ENCODE measurements at regions not wholly inside any gene's neighbourhood (a gene's known extent, or its start where the extent isn't known, plus 50 kb on each side); places are given as distances from the start of the nearest gene placed in this dataset.
"Not testable (repeated sequence)": the region's sequence is repeated elsewhere in the genome, so short reads cannot be mapped to it uniquely, and the experiment has no call there.

- no peak overlapping the region for H3K4me3 Mint-ChIP-seq
- no peaks in the 10 kb centered on the region for H3K4me1 Mint-ChIP-seq (ENCODE audit: low read depth)
- H3K27me3 Mint-ChIP-seq (ENCODE audit: low read depth): no peaks in the 10 kb centered on the region
- no peak overlapping the region for H3K27ac Mint-ChIP-seq
- no peaks in the 10 kb centered on the region for H3K36me3 Mint-ChIP-seq (ENCODE audit: low read depth)
- H3K9me3 Mint-ChIP-seq: no peaks in the 10 kb centered on the region
These were observed 447.0 kb downstream of the SOX11 start for GRCh38 chr2:6139142-6139541.

GRCh38 chr2:6139916-6140315, 447.7 kb downstream of the SOX11 start:
- Mint-ChIP-seq H3K36me3 (ENCODE audit: low read depth) (no peaks in the 10 kb centered on the region), H3K4me3 (no peak overlapping the region), H3K27ac (no peak overlapping the region), H3K4me1 (ENCODE audit: low read depth) (no peaks in the 10 kb centered on the region), H3K9me3 (peaks cover 2% of the 10 kb centered on the region), H3K27me3 (ENCODE audit: low read depth) (no peaks in the 10 kb centered on the region)

- H3K27me3 Mint-ChIP-seq (ENCODE audit: low read depth): no peaks in the 10 kb centered on the region
- no peak overlapping the region for H3K27ac Mint-ChIP-seq
- H3K9me3 Mint-ChIP-seq: peaks cover 5% of the 10 kb centered on the region
- no peak overlapping the region for H3K4me3 Mint-ChIP-seq
- H3K4me1 Mint-ChIP-seq (ENCODE audit: low read depth): no peaks in the 10 kb centered on the region
- no peaks in the 10 kb centered on the region for H3K36me3 Mint-ChIP-seq (ENCODE audit: low read depth)
These were observed 448.3 kb downstream of the SOX11 start for GRCh38 chr2:6140509-6140908.

- Mint-ChIP-seq H3K4me3 (no peak overlapping the region), H3K36me3 (ENCODE audit: low read depth) (no peaks in the 10 kb centered on the region), H3K9me3 (peaks cover 5% of the 10 kb centered on the region), H3K27ac (no peak overlapping the region), H3K4me1 (ENCODE audit: low read depth) (no peaks in the 10 kb centered on the region), H3K27me3 (ENCODE audit: low read depth) (no peaks in the 10 kb centered on the region)
These were observed 451.6 kb downstream of the SOX11 start for GRCh38 chr2:6143812-6144211.

- not testable (repeated sequence) for H3K4me3 Mint-ChIP-seq; H3K9me3 Mint-ChIP-seq; H3K27ac Mint-ChIP-seq; H3K4me1 Mint-ChIP-seq (ENCODE audit: low read depth); H3K36me3 Mint-ChIP-seq (ENCODE audit: low read depth); H3K27me3 Mint-ChIP-seq (ENCODE audit: low read depth)
These were observed 455.0 kb downstream of the SOX11 start for GRCh38 chr2:6147215-6147614.

GRCh38 chr2:6148882-6149281, 456.7 kb downstream of the SOX11 start:
- Mint-ChIP-seq H3K9me3 (peaks cover 5% of the 10 kb centered on the region), H3K4me1 (ENCODE audit: low read depth) (no peaks in the 10 kb centered on the region), H3K27me3 (ENCODE audit: low read depth) (no peaks in the 10 kb centered on the region), H3K4me3 (no peak overlapping the region), H3K36me3 (ENCODE audit: low read depth) (no peaks in the 10 kb centered on the region), H3K27ac (no peak overlapping the region)

- Mint-ChIP-seq H3K4me3 (no peak overlapping the region), H3K9me3 (no peaks in the 10 kb centered on the region), H3K27me3 (ENCODE audit: low read depth) (no peaks in the 10 kb centered on the region), H3K4me1 (ENCODE audit: low read depth) (no peaks in the 10 kb centered on the region), H3K36me3 (ENCODE audit: low read depth) (no peaks in the 10 kb centered on the region), H3K27ac (no peak overlapping the region)
These were observed 467.4 kb downstream of the SOX11 start for GRCh38 chr2:6159606-6160005.

GRCh38 chr2:6163932-6164331, 471.7 kb downstream of the SOX11 start:
- no peaks in the 10 kb centered on the region for H3K27me3 Mint-ChIP-seq (ENCODE audit: low read depth)
- no peaks in the 10 kb centered on the region for H3K4me1 Mint-ChIP-seq (ENCODE audit: low read depth)
- no peaks in the 10 kb centered on the region for H3K9me3 Mint-ChIP-seq
- no peak overlapping the region for H3K27ac Mint-ChIP-seq
- no peak overlapping the region for H3K4me3 Mint-ChIP-seq
- H3K36me3 Mint-ChIP-seq (ENCODE audit: low read depth): no peaks in the 10 kb centered on the region

- Mint-ChIP-seq H3K36me3 (ENCODE audit: low read depth) (no peaks in the 10 kb centered on the region), H3K4me3 (no peak overlapping the region), H3K27ac (no peak overlapping the region), H3K9me3 (no peaks in the 10 kb centered on the region), H3K27me3 (ENCODE audit: low read depth) (no peaks in the 10 kb centered on the region), H3K4me1 (ENCODE audit: low read depth) (no peaks in the 10 kb centered on the region)
These were observed 473.0 kb downstream of the SOX11 start for GRCh38 chr2:6164986-6165747.

GRCh38 chr2:6167592-6168138, 475.5 kb downstream of the SOX11 start:
- Mint-ChIP-seq H3K9me3 (no peaks in the 10 kb centered on the region), H3K4me3 (no peak overlapping the region), H3K36me3 (ENCODE audit: low read depth) (no peaks in the 10 kb centered on the region), H3K27me3 (ENCODE audit: low read depth) (no peaks in the 10 kb centered on the region), H3K27ac (no peak overlapping the region), H3K4me1 (ENCODE audit: low read depth) (no peaks in the 10 kb centered on the region)

- Mint-ChIP-seq H3K4me1 (ENCODE audit: low read depth) (no peaks in the 10 kb centered on the region), H3K9me3 (no peaks in the 10 kb centered on the region), H3K27me3 (ENCODE audit: low read depth) (no peaks in the 10 kb centered on the region), H3K36me3 (ENCODE audit: low read depth) (no peaks in the 10 kb centered on the region), H3K27ac (no peak overlapping the region), H3K4me3 (no peak overlapping the region)
These were observed 476.3 kb downstream of the SOX11 start for GRCh38 chr2:6168485-6168884.

- no peaks in the 10 kb centered on the region for H3K27me3 Mint-ChIP-seq (ENCODE audit: low read depth)
- H3K36me3 Mint-ChIP-seq (ENCODE audit: low read depth): no peaks in the 10 kb centered on the region
- no peak overlapping the region for H3K27ac Mint-ChIP-seq
- H3K4me1 Mint-ChIP-seq (ENCODE audit: low read depth): no peaks in the 10 kb centered on the region
- H3K4me3 Mint-ChIP-seq: no peak overlapping the region
- no peaks in the 10 kb centered on the region for H3K9me3 Mint-ChIP-seq
These were observed 479.1 kb downstream of the SOX11 start for GRCh38 chr2:6171294-6171693.

- H3K27me3 Mint-ChIP-seq (ENCODE audit: low read depth): no peaks in the 10 kb centered on the region
- no peak overlapping the region for H3K4me3 Mint-ChIP-seq
- no peaks in the 10 kb centered on the region for H3K36me3 Mint-ChIP-seq (ENCODE audit: low read depth)
- no peak overlapping the region for H3K27ac Mint-ChIP-seq
- H3K9me3 Mint-ChIP-seq: no peaks in the 10 kb centered on the region
- H3K4me1 Mint-ChIP-seq (ENCODE audit: low read depth): no peaks in the 10 kb centered on the region
These were observed 485.6 kb downstream of the SOX11 start for GRCh38 chr2:6177811-6178210.

GRCh38 chr2:6181525-6181924, 489.3 kb downstream of the SOX11 start:
- Mint-ChIP-seq H3K27ac (no peak overlapping the region), H3K4me3 (no peak overlapping the region), H3K4me1 (ENCODE audit: low read depth) (no peaks in the 10 kb centered on the region), H3K36me3 (ENCODE audit: low read depth) (no peaks in the 10 kb centered on the region), H3K9me3 (no peaks in the 10 kb centered on the region), H3K27me3 (ENCODE audit: low read depth) (no peaks in the 10 kb centered on the region)

GRCh38 chr2:6181926-6182325, 489.7 kb downstream of the SOX11 start:
- no peak overlapping the region for H3K4me3 Mint-ChIP-seq
- H3K4me1 Mint-ChIP-seq (ENCODE audit: low read depth): no peaks in the 10 kb centered on the region
- H3K36me3 Mint-ChIP-seq (ENCODE audit: low read depth): no peaks in the 10 kb centered on the region
- H3K27me3 Mint-ChIP-seq (ENCODE audit: low read depth): no peaks in the 10 kb centered on the region
- H3K27ac Mint-ChIP-seq: no peak overlapping the region
- no peaks in the 10 kb centered on the region for H3K9me3 Mint-ChIP-seq
